ENCODE measurements at regions not wholly inside any gene's neighbourhood (a gene's known extent, or its start where the extent isn't known, plus 50 kb on each side); places are given as distances from the start of the nearest gene placed in this dataset.
"Not testable (repeated sequence)": the region's sequence is repeated elsewhere in the genome, so short reads cannot be mapped to it uniquely, and the experiment has no call there.

- H3K27me3 Mint-ChIP-seq (ENCODE audit: unreplicated experiment): peaks cover 2% of the 10 kb centered on the region
- H3K36me3 Mint-ChIP-seq (ENCODE audit: unreplicated experiment): no peaks in the 10 kb centered on the region
- H3K4me1 Mint-ChIP-seq (ENCODE audit: unreplicated experiment): no peaks in the 10 kb centered on the region
- no peak for DNase-seq (ENCODE audit: extremely low spot score, unreplicated experiment)
- no peak for TF ChIP-seq CTCF (IDR thresholded peaks at IDR 0.05)
- H3K27ac Mint-ChIP-seq (ENCODE audit: unreplicated experiment): no peak overlapping the region
- no peak overlapping the region for H3K4me3 Mint-ChIP-seq (ENCODE audit: unreplicated experiment)
- no peaks in the 10 kb centered on the region for H3K9me3 Mint-ChIP-seq (ENCODE audit: unreplicated experiment)
Measured at GRCh38 chr10:45111509-45111908, 110.8 kb downstream of the ZNF22 start.

DNA sequence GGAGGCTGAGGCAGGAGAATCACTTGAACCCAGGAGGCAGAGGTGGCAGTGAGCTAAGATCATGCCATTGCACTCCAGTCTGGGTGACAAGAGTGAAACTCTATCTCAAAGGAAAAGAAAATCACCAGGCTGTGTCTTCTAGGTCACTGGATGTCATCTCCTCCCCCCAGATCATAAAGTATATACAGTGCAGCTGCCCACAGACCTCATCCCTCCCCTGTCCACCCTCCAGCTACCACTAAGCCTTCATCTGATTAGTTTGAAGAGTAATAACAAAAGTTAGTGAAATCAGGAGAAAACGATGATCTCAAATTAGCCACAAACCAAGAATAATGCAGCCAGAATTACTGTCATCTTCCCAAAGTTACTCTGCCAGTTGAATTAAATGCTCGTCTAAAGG, 117.2 kb downstream of the ZNF22 start:
- not testable (repeated sequence) for H3K9me3 Mint-ChIP-seq (ENCODE audit: unreplicated experiment); H3K4me1 Mint-ChIP-seq (ENCODE audit: unreplicated experiment); H3K4me3 Mint-ChIP-seq (ENCODE audit: unreplicated experiment); H3K27me3 Mint-ChIP-seq (ENCODE audit: unreplicated experiment); H3K27ac Mint-ChIP-seq (ENCODE audit: unreplicated experiment); H3K36me3 Mint-ChIP-seq (ENCODE audit: unreplicated experiment); DNase-seq (ENCODE audit: extremely low spot score, unreplicated experiment)

DNA sequence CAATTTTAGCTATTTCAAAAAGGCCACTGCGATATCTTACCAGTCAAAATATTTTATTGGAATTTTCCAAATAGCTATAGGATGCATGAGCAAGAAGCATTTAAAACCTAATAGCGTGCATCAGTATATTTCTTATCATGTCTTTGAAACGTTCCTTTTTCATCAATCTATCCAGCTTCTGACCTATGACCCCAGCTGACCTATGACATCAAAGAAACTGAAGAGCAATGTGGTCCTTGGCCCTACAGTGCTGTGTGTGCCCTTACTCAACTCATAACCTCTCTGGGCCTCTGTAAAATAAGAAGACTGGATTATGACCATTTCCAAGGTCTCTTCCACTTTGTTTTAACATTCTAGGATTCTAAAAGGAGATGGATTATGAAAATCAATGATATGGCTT, 118.2 kb downstream of the ZNF22 start:
- Mint-ChIP-seq H3K4me3 (ENCODE audit: unreplicated experiment) (no peak overlapping the region), H3K27ac (ENCODE audit: unreplicated experiment) (no peak overlapping the region), H3K4me1 (ENCODE audit: unreplicated experiment) (no peaks in the 10 kb centered on the region), H3K36me3 (ENCODE audit: unreplicated experiment) (no peaks in the 10 kb centered on the region), H3K27me3 (ENCODE audit: unreplicated experiment) (peaks cover 5% of the 10 kb centered on the region), H3K9me3 (ENCODE audit: unreplicated experiment) (no peaks in the 10 kb centered on the region)
- DNase-seq (ENCODE audit: extremely low spot score, unreplicated experiment): no peak
- no peak for TF ChIP-seq CTCF (IDR thresholded peaks at IDR 0.05)

DNA sequence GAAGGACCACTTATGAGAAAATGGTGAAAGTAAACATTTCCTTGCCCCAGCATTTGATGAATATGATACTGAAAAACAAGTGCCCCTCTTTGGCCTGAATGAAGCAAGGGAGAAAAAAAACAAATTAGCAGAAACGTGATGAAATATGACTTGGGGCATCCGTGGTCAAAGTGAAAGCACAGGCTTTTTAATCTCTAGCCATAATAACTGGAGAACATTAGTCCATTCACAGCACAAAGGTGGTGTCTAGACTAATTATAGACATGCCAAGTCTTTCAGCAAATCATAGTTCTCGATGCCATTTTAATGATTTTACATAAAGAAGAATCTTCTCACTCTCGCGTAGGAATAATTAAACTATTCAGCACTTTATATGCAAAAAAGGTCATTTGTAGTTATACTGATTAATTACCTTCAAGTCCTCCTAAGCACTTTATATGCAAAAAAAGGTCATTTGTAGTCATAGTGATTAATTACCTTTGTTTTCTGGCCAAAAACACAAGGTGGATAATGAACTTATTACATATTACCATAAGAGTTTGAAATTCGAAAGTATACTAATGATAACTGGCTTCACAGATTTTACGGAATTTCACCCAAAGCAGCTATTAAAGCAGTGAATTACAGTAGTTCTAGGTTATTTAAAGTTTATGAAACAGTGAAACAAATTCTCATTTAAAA, 121.6 kb downstream of the ZNF22 start:
- H3K27me3 Mint-ChIP-seq (ENCODE audit: unreplicated experiment): not testable (repeated sequence)

DNA sequence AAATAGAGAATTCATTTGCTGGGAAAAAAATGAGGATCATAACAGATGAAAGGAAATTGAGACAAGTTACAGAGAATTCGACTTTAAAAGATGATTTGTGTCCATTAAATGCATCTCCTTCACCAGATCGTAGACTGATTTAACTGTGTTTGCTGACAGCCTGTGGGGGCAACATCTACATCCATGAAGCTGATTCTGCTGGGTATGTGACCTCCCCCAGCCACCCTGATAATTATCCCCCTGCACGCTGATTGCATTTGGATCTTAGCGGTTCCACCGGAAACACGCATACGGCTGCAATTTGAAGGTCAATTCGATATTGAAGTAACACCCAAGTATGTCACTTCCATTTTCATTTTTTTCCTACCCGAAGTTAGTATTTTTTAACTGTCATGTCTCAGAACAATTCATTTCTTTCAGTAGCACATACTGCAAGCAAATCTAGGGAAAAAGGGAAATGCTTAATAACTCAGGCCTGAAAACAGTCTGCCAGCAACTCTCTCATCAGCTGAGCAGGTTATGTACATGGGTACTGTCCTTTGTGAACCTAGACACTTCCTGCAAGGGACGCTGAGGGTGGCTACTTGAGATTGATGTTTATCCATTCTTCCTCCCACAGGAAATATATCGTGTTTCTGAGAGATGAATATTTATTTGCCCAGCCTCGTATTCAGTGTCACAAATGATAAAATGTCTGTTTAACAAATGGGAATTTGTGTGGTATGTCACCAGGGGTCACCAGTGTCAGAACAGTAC, 134.9 kb downstream of the ZNF22 start:
- TF ChIP-seq CTCF (IDR thresholded peaks at IDR 0.05): no peak
- Mint-ChIP-seq H3K36me3 (ENCODE audit: unreplicated experiment) (no peaks in the 10 kb centered on the region), H3K4me3 (ENCODE audit: unreplicated experiment) (no peak overlapping the region), H3K4me1 (ENCODE audit: unreplicated experiment) (no peaks in the 10 kb centered on the region), H3K9me3 (ENCODE audit: unreplicated experiment) (no peaks in the 10 kb centered on the region), H3K27ac (ENCODE audit: unreplicated experiment) (no peak overlapping the region), H3K27me3 (ENCODE audit: unreplicated experiment) (peaks cover 7% of the 10 kb centered on the region)
- DNase-seq (ENCODE audit: extremely low spot score, unreplicated experiment): no peak

More for the DNA sequence above, 121.6 kb downstream of the ZNF22 start:
- not testable (repeated sequence) for H3K27ac Mint-ChIP-seq (ENCODE audit: unreplicated experiment); H3K4me1 Mint-ChIP-seq (ENCODE audit: unreplicated experiment); H3K9me3 Mint-ChIP-seq (ENCODE audit: unreplicated experiment); H3K36me3 Mint-ChIP-seq (ENCODE audit: unreplicated experiment); DNase-seq (ENCODE audit: extremely low spot score, unreplicated experiment); H3K4me3 Mint-ChIP-seq (ENCODE audit: unreplicated experiment)

DNA sequence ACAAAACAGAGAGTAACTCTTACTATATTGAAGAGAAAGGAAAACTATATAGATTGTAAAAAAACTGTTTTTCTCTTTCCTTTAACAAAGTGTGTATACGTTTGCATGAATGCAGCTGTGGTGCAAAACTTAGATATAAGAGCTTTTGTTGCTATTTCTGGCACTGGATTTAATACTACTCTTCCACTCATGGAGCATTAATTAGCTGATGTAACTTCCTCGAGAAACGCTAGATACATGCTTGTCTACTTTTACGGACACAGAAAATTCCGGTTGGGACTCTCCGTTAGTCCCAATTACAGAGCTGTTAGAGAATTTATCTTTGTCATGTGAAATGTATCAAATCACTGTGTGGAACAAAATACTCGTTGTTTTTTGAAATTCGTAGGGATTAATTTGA, 135.5 kb downstream of the ZNF22 start:
- Mint-ChIP-seq H3K4me3 (ENCODE audit: unreplicated experiment) (no peak overlapping the region), H3K27ac (ENCODE audit: unreplicated experiment) (no peak overlapping the region), H3K27me3 (ENCODE audit: unreplicated experiment) (peaks cover 7% of the 10 kb centered on the region), H3K9me3 (ENCODE audit: unreplicated experiment) (no peaks in the 10 kb centered on the region), H3K4me1 (ENCODE audit: unreplicated experiment) (no peaks in the 10 kb centered on the region), H3K36me3 (ENCODE audit: unreplicated experiment) (no peaks in the 10 kb centered on the region)
- DNase-seq (ENCODE audit: extremely low spot score, unreplicated experiment): no peak
- no peak for TF ChIP-seq CTCF (IDR thresholded peaks at IDR 0.05)

Measured in osteocyte (in vitro differentiated cells).